ENCODE measurements at regions not wholly inside any gene's neighbourhood (a gene's known extent, or its start where the extent isn't known, plus 50 kb on each side); places are given as distances from the start of the nearest gene placed in this dataset.

DNA sequence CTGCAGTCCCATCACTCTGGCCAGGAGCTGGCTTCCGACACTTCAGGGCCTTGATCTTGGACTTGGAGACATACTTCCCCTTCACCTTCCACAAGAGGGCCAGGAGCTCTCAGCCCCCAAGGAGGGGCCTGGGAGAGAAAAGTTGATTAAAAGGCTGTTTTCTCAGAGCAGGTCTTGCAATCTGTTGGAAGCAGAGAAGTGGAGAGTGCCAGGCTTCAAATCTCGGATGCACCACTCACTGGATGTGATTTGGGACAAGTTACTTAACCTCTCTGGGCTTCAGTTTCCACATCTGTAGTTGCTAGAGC is 255.3 kb downstream of the CYP26B1 start (continued):
- TF ChIP-seq, protein P1, sequence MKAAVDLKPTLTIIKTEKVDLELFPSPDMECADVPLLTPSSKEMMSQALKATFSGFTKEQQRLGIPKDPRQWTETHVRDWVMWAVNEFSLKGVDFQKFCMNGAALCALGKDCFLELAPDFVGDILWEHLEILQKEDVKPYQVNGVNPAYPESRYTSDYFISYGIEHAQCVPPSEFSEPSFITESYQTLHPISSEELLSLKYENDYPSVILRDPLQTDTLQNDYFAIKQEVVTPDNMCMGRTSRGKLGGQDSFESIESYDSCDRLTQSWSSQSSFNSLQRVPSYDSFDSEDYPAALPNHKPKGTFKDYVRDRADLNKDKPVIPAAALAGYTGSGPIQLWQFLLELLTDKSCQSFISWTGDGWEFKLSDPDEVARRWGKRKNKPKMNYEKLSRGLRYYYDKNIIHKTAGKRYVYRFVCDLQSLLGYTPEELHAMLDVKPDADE (IDR thresholded peaks at IDR 0.05) = no peak
- no peak for TF ChIP-seq ZNF114 (CRISPR knock-in tag; IDR thresholded peaks at IDR 0.05)
- TF ChIP-seq POLR2AphosphoS5 (IDR thresholded peaks at IDR 0.05; ENCODE audit: low read depth) = no peak

DNA sequence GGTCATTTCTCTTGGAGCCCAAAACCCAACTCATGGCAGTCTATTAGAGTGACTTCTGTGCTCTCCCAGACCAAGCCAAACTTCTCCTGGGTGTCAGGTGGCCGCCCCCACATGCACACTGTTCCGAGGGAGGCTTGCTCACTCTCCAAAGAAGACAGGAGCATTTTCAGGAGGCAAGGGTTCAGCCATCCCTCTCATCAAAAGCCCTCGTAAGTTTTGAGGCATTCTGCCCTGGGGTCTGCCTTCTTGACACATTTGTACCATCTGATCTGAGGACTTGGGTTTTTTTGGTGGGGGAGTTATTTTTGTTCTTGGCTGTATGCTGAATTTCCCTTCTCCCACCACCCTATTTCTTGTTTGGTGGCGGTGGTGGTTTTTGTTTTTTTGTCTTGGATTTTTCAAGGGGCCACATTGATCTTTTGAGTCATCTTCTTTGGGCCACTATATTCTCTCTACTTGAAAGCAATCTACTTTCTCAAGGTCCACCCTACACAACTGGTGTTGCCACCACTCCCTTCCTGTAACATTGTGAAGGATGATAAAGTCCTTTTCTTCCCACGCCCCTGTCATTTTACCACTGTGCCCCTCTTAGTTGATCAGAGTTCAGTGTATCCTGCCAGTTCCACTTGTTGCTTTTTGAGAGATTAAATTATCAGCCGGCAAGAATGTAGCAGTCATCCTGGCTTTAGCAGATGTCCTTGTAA is 255.8 kb downstream of the CYP26B1 start:
- H4K20me1 ChIP-seq (replicated peaks; ENCODE audit: insufficient read depth) = no peaks in the 10 kb centered on the region
- no peaks in the 10 kb centered on the region for H3K4me1 Mint-ChIP-seq
- H3K79me2 ChIP-seq (replicated peaks; ENCODE audit: insufficient read depth) = no peaks in the 10 kb centered on the region
- no peak overlapping the region for H3K4me2 ChIP-seq
- H2AFZ ChIP-seq = no peak overlapping the region
- no peaks in the 10 kb centered on the region for H3K36me3 Mint-ChIP-seq (ENCODE audit: low read depth)
- H3K9me3 Mint-ChIP-seq = no peaks in the 10 kb centered on the region; the same call in 2 of the 3 replicates
- no peaks in the 10 kb centered on the region for H3K36me3 ChIP-seq (ENCODE audit: insufficient read depth)
- DNase-seq (ENCODE audit: low spot score) (no peak), ATAC-seq (no peak)
- H3K27ac ChIP-seq (ENCODE audit: low read depth) = no peak overlapping the region
- no peaks in the 10 kb centered on the region for H3K9me2 ChIP-seq (ENCODE audit: insufficient read depth)
- H3K4me3 ChIP-seq = no peak overlapping the region
- no peaks in the 10 kb centered on the region for H3F3A ChIP-seq (replicated peaks; ENCODE audit: low read depth)
- peaks cover 1% of the 10 kb centered on the region for H3K27me3 Mint-ChIP-seq (ENCODE audit: insufficient read depth, low read depth, poor library complexity)
- no peaks in the 10 kb centered on the region for H3K4me1 ChIP-seq (ENCODE audit: insufficient read depth)
- H3K4me3 Mint-ChIP-seq = no peak overlapping the region
- no peaks in the 10 kb centered on the region for H3K27me3 ChIP-seq (ENCODE audit: insufficient read depth)
- no peak overlapping the region for H3K27ac Mint-ChIP-seq
- TF ChIP-seq EZH2 (IDR thresholded peaks at IDR 0.05; ENCODE audit: low read depth, unreplicated experiment) (no peak), STAT1 (IDR thresholded peaks at IDR 0.05; ENCODE audit: unreplicated experiment) (no peak), ZNF331 (CRISPR knock-in tag; IDR thresholded peaks at IDR 0.05; ENCODE audit: low read depth) (no peak), JUNB (IDR thresholded peaks at IDR 0.05; ENCODE audit: unreplicated experiment) (no peak), POLR2AphosphoS5 (IDR thresholded peaks at IDR 0.05; ENCODE audit: low read depth) (no peak), NANOG (IDR thresholded peaks at IDR 0.05; ENCODE audit: borderline replicate concordance) (no peak), EZH2phosphoT487 (IDR thresholded peaks at IDR 0.05; ENCODE audit: unreplicated experiment) (no peak), ZNF114 (CRISPR knock-in tag; IDR thresholded peaks at IDR 0.05) (no peak)
- TF ChIP-seq, protein P2, sequence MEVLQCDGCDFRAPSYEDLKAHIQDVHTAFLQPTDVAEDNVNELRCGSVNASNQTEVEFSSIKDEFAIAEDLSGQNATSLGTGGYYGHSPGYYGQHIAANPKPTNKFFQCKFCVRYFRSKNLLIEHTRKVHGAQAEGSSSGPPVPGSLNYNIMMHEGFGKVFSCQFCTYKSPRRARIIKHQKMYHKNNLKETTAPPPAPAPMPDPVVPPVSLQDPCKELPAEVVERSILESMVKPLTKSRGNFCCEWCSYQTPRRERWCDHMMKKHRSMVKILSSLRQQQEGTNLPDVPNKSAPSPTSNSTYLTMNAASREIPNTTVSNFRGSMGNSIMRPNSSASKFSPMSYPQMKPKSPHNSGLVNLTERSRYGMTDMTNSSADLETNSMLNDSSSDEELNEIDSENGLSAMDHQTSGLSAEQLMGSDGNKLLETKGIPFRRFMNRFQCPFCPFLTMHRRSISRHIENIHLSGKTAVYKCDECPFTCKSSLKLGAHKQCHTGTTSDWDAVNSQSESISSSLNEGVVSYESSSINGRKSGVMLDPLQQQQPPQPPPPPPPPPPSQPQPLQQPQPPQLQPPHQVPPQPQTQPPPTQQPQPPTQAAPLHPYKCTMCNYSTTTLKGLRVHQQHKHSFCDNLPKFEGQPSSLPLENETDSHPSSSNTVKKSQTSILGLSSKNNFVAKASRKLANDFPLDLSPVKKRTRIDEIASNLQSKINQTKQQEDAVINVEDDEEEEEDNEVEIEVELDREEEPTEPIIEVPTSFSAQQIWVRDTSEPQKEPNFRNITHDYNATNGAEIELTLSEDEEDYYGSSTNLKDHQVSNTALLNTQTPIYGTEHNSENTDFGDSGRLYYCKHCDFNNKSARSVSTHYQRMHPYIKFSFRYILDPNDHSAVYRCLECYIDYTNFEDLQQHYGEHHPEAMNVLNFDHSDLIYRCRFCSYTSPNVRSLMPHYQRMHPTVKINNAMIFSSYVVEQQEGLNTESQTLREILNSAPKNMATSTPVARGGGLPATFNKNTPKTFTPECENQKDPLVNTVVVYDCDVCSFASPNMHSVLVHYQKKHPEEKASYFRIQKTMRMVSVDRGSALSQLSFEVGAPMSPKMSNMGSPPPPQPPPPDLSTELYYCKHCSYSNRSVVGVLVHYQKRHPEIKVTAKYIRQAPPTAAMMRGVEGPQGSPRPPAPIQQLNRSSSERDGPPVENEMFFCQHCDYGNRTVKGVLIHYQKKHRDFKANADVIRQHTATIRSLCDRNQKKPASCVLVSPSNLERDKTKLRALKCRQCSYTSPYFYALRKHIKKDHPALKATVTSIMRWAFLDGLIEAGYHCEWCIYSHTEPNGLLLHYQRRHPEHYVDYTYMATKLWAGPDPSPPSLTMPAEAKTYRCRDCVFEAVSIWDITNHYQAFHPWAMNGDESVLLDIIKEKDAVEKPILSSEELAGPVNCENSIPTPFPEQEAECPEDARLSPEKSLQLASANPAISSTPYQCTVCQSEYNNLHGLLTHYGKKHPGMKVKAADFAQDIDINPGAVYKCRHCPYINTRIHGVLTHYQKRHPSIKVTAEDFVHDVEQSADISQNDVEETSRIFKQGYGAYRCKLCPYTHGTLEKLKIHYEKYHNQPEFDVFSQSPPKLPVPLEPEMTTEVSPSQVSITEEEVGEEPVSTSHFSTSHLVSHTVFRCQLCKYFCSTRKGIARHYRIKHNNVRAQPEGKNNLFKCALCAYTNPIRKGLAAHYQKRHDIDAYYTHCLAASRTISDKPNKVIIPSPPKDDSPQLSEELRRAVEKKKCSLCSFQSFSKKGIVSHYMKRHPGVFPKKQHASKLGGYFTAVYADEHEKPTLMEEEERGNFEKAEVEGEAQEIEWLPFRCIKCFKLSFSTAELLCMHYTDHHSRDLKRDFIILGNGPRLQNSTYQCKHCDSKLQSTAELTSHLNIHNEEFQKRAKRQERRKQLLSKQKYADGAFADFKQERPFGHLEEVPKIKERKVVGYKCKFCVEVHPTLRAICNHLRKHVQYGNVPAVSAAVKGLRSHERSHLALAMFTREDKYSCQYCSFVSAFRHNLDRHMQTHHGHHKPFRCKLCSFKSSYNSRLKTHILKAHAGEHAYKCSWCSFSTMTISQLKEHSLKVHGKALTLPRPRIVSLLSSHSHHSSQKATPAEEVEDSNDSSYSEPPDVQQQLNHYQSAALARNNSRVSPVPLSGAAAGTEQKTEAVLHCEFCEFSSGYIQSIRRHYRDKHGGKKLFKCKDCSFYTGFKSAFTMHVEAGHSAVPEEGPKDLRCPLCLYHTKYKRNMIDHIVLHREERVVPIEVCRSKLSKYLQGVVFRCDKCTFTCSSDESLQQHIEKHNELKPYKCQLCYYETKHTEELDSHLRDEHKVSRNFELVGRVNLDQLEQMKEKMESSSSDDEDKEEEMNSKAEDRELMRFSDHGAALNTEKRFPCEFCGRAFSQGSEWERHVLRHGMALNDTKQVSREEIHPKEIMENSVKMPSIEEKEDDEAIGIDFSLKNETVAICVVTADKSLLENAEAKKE (CRISPR knock-in tag; IDR thresholded peaks at IDR 0.05) = no peak
- TF ChIP-seq, protein P1 (IDR thresholded peaks at IDR 0.05) = no peak
- TF ChIP-seq, protein P3, sequence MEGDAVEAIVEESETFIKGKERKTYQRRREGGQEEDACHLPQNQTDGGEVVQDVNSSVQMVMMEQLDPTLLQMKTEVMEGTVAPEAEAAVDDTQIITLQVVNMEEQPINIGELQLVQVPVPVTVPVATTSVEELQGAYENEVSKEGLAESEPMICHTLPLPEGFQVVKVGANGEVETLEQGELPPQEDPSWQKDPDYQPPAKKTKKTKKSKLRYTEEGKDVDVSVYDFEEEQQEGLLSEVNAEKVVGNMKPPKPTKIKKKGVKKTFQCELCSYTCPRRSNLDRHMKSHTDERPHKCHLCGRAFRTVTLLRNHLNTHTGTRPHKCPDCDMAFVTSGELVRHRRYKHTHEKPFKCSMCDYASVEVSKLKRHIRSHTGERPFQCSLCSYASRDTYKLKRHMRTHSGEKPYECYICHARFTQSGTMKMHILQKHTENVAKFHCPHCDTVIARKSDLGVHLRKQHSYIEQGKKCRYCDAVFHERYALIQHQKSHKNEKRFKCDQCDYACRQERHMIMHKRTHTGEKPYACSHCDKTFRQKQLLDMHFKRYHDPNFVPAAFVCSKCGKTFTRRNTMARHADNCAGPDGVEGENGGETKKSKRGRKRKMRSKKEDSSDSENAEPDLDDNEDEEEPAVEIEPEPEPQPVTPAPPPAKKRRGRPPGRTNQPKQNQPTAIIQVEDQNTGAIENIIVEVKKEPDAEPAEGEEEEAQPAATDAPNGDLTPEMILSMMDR (conservative IDR thresholded peaks at IDR 0.05; ENCODE audit: low read depth in 2 of 2) = no peak
